Hepatocyte (in vitro differentiated cells): ENCODE measurements at regions not wholly inside any gene's neighbourhood (a gene's known extent, or its start where the extent isn't known, plus 50 kb on each side); places are given as distances from the start of the nearest gene placed in this dataset.

Experiments
- DNase-seq: peaks from one replicate; pipeline ENCODE4 v3.0.0-alpha.2; 2016; ENCODE audit warnings: low spot score
- H2AFZ ChIP-seq: fragments of 200-600 bp; sonication (generic); 2 replicates; pipeline ENCODE4 v1.6.0; 2016; ENCODE audit warnings: antibody characterized with exemption, mild to moderate bottlenecking
- H3K27ac ChIP-seq: fragments of 200-600 bp; sonication (generic); 2 replicates; pipeline ENCODE4 v1.5.1; 2016; ENCODE audit warnings: mild to moderate bottlenecking
- H3K27me3 ChIP-seq: fragments of 200-600 bp; sonication (generic); 2 replicates; pipeline ENCODE4 v1.6.1; 2016
- H3K36me3 ChIP-seq: fragments of 200-600 bp; sonication (generic); replicated peaks from 2 replicates; pipeline ENCODE4 v1.5.1; 2016; ENCODE audit warnings: low read depth; ENCODE audit not compliant: insufficient read depth
- H3K4me1 ChIP-seq: fragments of 200-600 bp; sonication (generic); 2 replicates; pipeline ENCODE4 v1.5.1; 2016; ENCODE audit warnings: mild to moderate bottlenecking, moderate library complexity; ENCODE audit not compliant: insufficient read depth
- H3K4me2 ChIP-seq: fragments of 200-600 bp; sonication (generic); 2 replicates; pipeline ENCODE4 v1.6.0; 2016
- H3K4me3 ChIP-seq: fragments of 200-600 bp; sonication (generic); 2 replicates; pipeline ENCODE4 v1.5.1; 2016; ENCODE audit warnings: mild to moderate bottlenecking
- H3K79me2 ChIP-seq: fragments of 200-600 bp; sonication (generic); 2 replicates; pipeline ENCODE4 v1.6.0; 2017; ENCODE audit warnings: mild to moderate bottlenecking
- H3K9me2 ChIP-seq: fragments of 200-600 bp; sonication (generic); replicated peaks from 2 replicates; pipeline ENCODE4 v1.6.0; 2017; ENCODE audit warnings: mild to moderate bottlenecking; ENCODE audit not compliant: insufficient read depth
- H3K9me3 ChIP-seq: fragments of 200-600 bp; sonication (generic); 2 replicates; pipeline ENCODE4 v1.5.1; 2016; ENCODE audit warnings: low read depth, mild to moderate bottlenecking
- H4K20me1 ChIP-seq: fragments of 200-600 bp; sonication (generic); 2 replicates; pipeline ENCODE4 v1.6.0; 2016; ENCODE audit warnings: mild to moderate bottlenecking; ENCODE audit not compliant: insufficient read depth, poor library complexity, severe bottlenecking
- CTCF ChIP-seq: fragments of 200-600 bp; sonication (generic); IDR thresholded peaks from 2 replicates; pipeline ENCODE4 v1.5.1; 2016; ENCODE audit warnings: antibody characterized with exemption, mild to moderate bottlenecking; ENCODE audit not compliant: poor library complexity
- EZH2 ChIP-seq: fragments of 200-600 bp; sonication (generic); IDR thresholded peaks from 2 replicates; pipeline ENCODE4 v1.6.1; 2016; ENCODE audit warnings: antibody characterized with exemption, mild to moderate bottlenecking, borderline replicate concordance
- EZH2phosphoT487 ChIP-seq: fragments of 200-600 bp; sonication (generic); IDR thresholded peaks from one replicate; pipeline ENCODE4 v1.6.1; 2018; ENCODE audit warnings: antibody characterized with exemption, mild to moderate bottlenecking, low read depth, moderate library complexity; ENCODE audit not compliant: unreplicated experiment, severe bottlenecking
- WGBS: methylation state at CpG from one replicate; pipeline ENCODE4 v1.1.6; 2016; ENCODE audit warnings: low lambda C conversion rate; ENCODE audit errors: missing lambda C conversion rate; 5-methylcytosine and 5-hydroxymethylcytosine counted together

- Histone ChIP-seq H3K79me2 (no peaks in the 10 kb centered on the region), H3K36me3 (no peaks in the 10 kb centered on the region), H3K4me3 (peak overlapping the region; percentile 47), H2AFZ (peak overlapping the region; percentile 50), H3K27me3 (peaks cover 54% of the 10 kb centered on the region), H3K9me3 (no peaks in the 10 kb centered on the region), H3K9me2 (no peaks in the 10 kb centered on the region), H3K4me1 (peaks cover 8% of the 10 kb centered on the region), H3K27ac (no peak overlapping the region), H3K4me2 (peak overlapping the region; percentile 91), H4K20me1 (no peaks in the 10 kb centered on the region)
- WGBS: 2% methylated on average over 31 of the region's 33 CpGs
- TF ChIP-seq EZH2phosphoT487 (no peak), CTCF (peak; percentile 17), EZH2 (no peak)
- DNase-seq: peak; percentile 38
Observed at GRCh38 chr4:27084685-27085361, 224.2 kb downstream of the STIM2 start.

GRCh38 chr4:27085396-27085795 is 224.8 kb downstream of the STIM2 start:
- DNase-seq: no peak
- H3K4me3 ChIP-seq: peak overlapping the region; percentile 47
- no peaks in the 10 kb centered on the region for H3K9me2 ChIP-seq
- WGBS: 42% methylated on average over 7 of the region's 7 CpGs
- H2AFZ ChIP-seq: peak overlapping the region; percentile 50
- H3K27ac ChIP-seq: no peak overlapping the region
- H3K4me1 ChIP-seq: peaks cover 8% of the 10 kb centered on the region
- TF ChIP-seq CTCF (no peak), EZH2 (no peak), EZH2phosphoT487 (no peak)
- H4K20me1 ChIP-seq: no peaks in the 10 kb centered on the region
- no peaks in the 10 kb centered on the region for H3K36me3 ChIP-seq
- H3K9me3 ChIP-seq: no peaks in the 10 kb centered on the region
- peaks cover 54% of the 10 kb centered on the region for H3K27me3 ChIP-seq
- peak overlapping the region; percentile 91 for H3K4me2 ChIP-seq
- H3K79me2 ChIP-seq: no peaks in the 10 kb centered on the region

- peaks cover 8% of the 10 kb centered on the region for H3K4me1 ChIP-seq
- H3K4me3 ChIP-seq: no peak overlapping the region
- H3K9me2 ChIP-seq: no peaks in the 10 kb centered on the region
- no peak overlapping the region for H2AFZ ChIP-seq
- WGBS: 83% methylated on average over 8 of the region's 8 CpGs
- no peak for TF ChIP-seq CTCF
- no peak for TF ChIP-seq EZH2phosphoT487
- no peak for TF ChIP-seq EZH2
- no peak overlapping the region for H3K27ac ChIP-seq
- no peaks in the 10 kb centered on the region for H3K9me3 ChIP-seq
- no peaks in the 10 kb centered on the region for H3K36me3 ChIP-seq
- H3K27me3 ChIP-seq: peaks cover 55% of the 10 kb centered on the region
- DNase-seq: no peak
- H3K79me2 ChIP-seq: no peaks in the 10 kb centered on the region
- no peak overlapping the region for H3K4me2 ChIP-seq
- no peaks in the 10 kb centered on the region for H4K20me1 ChIP-seq
Observed at GRCh38 chr4:27087306-27088045, 226.8 kb downstream of the STIM2 start.
